ENCODE measurements at regions not wholly inside any gene's neighbourhood (a gene's known extent, or its start where the extent isn't known, plus 50 kb on each side); places are given as distances from the start of the nearest gene placed in this dataset.

DNA sequence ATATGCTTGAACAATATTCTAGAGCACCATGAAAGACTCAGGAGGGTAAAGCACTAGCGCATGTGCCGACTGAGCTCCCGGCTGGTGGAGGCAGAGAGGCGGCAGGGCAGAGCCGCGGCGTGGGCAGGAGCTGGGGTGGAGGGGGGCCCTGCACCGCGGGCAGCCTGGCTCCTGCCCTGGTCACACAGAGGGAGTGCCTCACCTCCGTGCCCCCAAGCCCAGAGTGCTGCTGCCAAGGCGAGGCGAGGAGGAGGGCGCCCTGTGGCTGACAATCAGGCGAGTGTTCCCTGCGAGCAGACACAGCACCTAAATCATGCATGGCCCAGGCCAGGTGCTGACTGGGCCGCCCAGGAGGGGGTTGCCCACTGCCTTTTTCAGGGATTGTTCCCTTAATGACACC lies 105.8 kb upstream of the TNRC6C start:
- peaks cover 5% of the 10 kb centered on the region for H3K4me1 Mint-ChIP-seq (ENCODE audit: low read depth)
- H3K27ac Mint-ChIP-seq, result no peak overlapping the region
- no peaks in the 10 kb centered on the region for H3K36me3 Mint-ChIP-seq (ENCODE audit: low read depth)
- H3K9me3 Mint-ChIP-seq, result no peaks in the 10 kb centered on the region
- no peak for DNase-seq (ENCODE audit: low spot score)
- no peak overlapping the region for H3K4me3 Mint-ChIP-seq (ENCODE audit: low read depth)
- no peaks in the 10 kb centered on the region for H3K27me3 Mint-ChIP-seq (ENCODE audit: low read depth)
- intact Hi-C loops (cut with micrococcal nuclease), result no loop called here

DNA sequence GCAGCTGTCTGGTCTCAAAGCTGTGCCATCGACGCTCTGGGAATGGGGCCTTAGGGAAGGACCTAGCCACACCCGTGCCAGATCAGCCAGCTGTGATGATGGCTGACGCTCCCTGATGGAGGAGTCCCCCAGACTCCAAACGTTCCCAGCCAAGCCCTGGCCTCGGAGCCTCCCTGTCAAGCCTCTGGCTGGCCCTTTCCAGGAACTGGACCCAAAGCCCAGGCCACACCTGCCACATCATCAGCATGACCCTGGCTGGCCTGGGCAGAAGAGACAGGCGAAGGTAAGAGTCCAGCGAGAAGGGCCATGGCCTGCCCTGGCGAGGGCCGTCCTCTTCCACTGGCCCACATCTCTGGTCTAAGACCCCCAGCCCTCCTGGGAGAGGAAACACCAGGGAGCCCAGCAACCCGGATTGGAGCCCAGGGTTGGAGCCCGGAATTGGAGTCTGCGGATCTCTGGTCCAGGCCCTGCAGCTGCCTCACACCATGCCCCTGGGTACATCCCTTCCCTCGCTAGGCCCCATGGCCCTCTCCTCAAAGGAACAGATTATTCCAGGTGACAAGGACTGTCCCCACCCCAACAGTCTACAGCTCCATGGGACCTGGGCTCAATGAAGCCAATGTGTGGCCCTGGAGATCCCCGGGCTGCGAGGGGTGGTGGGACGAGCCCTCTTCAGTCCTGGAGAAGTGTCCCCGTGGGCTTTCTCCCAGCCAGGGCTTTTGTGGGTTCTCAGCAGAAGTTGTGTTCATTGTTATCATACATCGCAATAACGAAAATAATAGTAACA lies 105.1 kb upstream of the TNRC6C start:
- Mint-ChIP-seq H3K4me1 (ENCODE audit: low read depth) (peaks cover 6% of the 10 kb centered on the region), H3K36me3 (ENCODE audit: low read depth) (no peaks in the 10 kb centered on the region), H3K27ac (no peak overlapping the region), H3K9me3 (no peaks in the 10 kb centered on the region), H3K4me3 (ENCODE audit: low read depth) (no peak overlapping the region), H3K27me3 (ENCODE audit: low read depth) (no peaks in the 10 kb centered on the region)
- intact Hi-C loops (cut with micrococcal nuclease), result no loop called here
- DNase-seq (ENCODE audit: low spot score), result no peak

DNA sequence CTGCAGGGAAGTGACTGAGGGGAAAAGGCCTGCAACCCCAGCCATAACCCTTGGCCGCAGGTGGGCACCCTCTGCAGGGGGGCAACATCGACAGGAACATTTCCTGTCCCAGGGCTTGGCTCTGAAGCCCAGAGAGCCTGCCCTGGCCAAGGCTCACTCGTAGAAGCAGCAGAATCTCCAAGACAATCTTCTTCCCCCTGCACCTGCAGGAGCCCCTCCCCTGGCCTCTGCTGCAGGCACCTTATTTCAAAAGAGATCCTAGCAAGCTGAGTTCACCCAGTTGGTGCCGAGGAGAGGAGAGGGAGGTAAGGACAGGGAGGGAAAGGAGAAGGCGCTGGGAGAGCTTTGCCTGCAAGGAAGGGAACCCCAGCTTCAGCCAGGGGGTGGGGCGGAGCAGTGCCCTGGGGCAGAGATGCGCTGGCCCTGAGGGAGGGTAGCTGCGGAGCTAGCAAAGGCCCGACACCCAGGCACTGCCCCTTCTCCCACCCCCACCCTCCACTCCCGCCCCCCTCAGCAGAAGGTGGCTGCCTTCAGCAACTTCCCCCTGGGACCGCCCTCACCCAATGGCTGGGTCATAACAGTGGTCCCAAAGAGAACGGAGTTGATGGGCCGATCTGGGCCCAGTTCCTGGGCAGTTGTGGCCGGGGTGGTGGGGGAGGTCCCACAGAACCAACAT lies 104.3 kb upstream of the TNRC6C start:
- no peaks in the 10 kb centered on the region for H3K9me3 Mint-ChIP-seq
- peaks cover 2% of the 10 kb centered on the region for H3K27me3 Mint-ChIP-seq (ENCODE audit: low read depth)
- no peaks in the 10 kb centered on the region for H3K36me3 Mint-ChIP-seq (ENCODE audit: low read depth)
- DNase-seq (ENCODE audit: low spot score), result no peak
- no peak overlapping the region for H3K27ac Mint-ChIP-seq
- H3K4me3 Mint-ChIP-seq (ENCODE audit: low read depth), result no peak overlapping the region
- intact Hi-C loops (cut with micrococcal nuclease), result no loop called here
- peaks cover 6% of the 10 kb centered on the region for H3K4me1 Mint-ChIP-seq (ENCODE audit: low read depth)

DNA sequence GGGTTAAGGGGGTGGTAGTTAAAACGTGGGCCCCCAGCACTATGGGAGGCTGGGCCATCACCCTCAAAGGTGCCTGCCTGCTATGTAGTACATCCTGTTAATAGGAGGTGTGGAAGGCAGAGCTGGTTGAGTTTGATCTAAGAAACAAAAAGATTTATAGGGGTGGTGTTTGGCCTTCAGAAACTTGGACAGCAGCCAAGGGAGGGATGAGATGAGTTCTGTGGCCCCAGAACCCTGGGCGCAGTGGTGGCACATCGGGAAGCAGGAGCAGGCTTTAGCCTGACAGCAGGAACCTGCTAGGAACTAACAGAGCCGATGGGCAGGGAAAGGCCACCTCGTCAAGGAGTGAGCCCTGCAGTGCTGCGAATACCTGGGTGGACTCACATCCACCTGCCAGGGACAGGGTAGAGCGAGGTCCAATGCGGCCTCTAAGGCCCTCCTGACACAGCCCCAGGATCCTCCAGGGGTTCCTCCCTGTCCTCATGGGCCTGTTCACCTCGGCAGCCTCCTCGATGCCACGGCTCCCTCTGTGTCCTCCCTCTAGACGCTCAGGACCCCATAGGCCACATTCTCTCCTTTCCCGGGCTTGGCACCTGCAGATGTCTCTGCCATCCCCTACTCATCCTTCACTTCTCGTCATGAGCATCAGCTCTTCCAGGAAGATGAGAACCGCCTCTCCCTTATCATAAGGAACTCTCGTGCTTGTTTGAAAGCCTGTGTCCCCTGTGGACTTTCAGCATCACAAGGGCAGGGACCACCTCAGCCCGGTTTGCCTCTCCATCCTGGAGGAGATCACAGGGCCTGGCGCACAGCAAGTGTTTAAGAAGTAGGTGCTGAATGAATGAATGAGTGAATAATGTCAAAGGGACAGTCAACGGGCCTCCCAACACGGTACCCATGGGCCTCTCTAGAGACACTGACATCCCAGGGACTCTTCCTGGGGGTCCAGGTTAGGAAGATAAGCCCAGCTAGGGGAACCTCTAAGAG lies 103.5 kb upstream of the TNRC6C start:
- Mint-ChIP-seq H3K4me1 (ENCODE audit: low read depth) (peaks cover 6% of the 10 kb centered on the region), H3K36me3 (ENCODE audit: low read depth) (no peaks in the 10 kb centered on the region), H3K27me3 (ENCODE audit: low read depth) (peaks cover 2% of the 10 kb centered on the region), H3K4me3 (ENCODE audit: low read depth) (no peak overlapping the region), H3K9me3 (no peaks in the 10 kb centered on the region), H3K27ac (no peak overlapping the region)
- DNase-seq (ENCODE audit: low spot score), result no peak
- intact Hi-C loops (cut with micrococcal nuclease), result no loop called here

DNA sequence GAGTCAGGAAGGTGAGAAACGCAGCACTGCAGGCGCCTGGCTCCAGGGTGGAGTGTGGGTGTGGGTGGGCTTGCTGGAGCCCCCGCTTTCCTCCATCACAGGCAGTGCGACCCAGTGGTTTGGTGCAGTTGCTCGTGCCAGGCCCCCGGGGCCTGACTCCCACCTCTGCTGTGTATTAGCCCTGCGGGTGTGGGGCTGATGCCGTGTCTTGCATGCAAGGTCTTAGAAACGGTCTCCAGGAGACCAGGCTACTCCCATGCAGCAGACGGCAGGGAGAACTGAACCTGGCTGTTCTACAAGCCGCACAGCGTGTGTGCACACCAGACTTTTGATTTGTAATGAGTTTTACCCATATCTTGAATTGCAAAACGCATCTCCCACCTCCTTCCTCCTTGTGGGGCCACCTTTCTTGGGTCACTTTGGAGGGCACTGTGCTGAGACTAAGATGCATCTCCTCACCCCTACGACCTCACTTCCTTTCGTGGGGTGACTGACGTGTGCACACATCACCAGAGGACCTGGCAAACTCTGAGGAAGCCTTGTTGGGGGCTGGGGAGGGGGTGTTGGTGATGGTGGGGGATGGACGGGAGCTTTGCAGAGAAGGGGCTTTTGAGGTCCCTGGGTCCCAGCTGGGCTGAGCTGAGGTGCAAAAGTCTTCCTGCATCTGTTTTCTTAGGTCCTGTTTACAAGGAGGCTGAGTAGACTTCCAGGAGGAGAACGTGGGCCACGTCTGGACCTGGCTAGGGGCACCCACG lies 101.8 kb upstream of the TNRC6C start:
- no peaks in the 10 kb centered on the region for H3K9me3 Mint-ChIP-seq
- peaks cover 6% of the 10 kb centered on the region for H3K4me1 Mint-ChIP-seq (ENCODE audit: low read depth)
- peaks cover 9% of the 10 kb centered on the region for H3K27me3 Mint-ChIP-seq (ENCODE audit: low read depth)
- intact Hi-C loops (cut with micrococcal nuclease), result no loop called here
- no peaks in the 10 kb centered on the region for H3K36me3 Mint-ChIP-seq (ENCODE audit: low read depth)
- no peak overlapping the region for H3K4me3 Mint-ChIP-seq (ENCODE audit: low read depth)
- DNase-seq (ENCODE audit: low spot score), result no peak
- no peak overlapping the region for H3K27ac Mint-ChIP-seq

DNA sequence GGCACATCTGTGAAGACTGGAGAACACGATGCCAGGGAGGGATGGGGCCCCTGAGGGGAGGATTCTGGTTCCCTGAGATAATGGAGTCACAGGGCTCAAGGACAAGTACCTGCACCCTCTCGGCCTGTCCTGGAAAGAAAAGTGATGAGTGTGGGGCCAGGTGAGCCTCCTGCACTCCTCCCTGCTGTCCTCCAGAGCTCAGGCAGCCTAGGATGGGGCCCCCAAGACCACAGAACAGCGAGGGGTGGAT lies 101.3 kb upstream of the TNRC6C start:
- Mint-ChIP-seq H3K27ac (no peak overlapping the region), H3K27me3 (ENCODE audit: low read depth) (peaks cover 10% of the 10 kb centered on the region), H3K9me3 (no peaks in the 10 kb centered on the region), H3K4me1 (ENCODE audit: low read depth) (peaks cover 6% of the 10 kb centered on the region), H3K36me3 (ENCODE audit: low read depth) (no peaks in the 10 kb centered on the region), H3K4me3 (ENCODE audit: low read depth) (no peak overlapping the region)
- intact Hi-C loops (cut with micrococcal nuclease), result no loop called here
- no peak for DNase-seq (ENCODE audit: low spot score)

DNA sequence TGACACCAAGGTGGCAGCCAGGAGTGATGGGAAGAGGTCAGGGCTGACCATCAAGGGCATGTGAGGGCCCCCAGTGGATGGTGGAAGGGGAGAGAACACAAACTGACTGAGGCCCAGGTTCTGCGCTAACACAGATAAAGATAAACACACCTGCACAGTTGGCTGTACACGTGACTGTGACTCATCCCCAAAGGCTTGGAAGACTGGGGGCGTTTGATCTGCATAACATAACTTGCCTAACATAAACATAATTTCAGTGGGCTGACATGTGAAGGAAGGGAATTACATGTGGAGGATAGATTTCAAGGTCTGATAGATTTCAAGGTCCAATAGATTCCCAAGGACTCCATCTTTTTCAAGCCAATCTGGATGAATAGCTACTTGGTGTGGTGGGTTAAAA lies 100.9 kb upstream of the TNRC6C start:
- no peaks in the 10 kb centered on the region for H3K9me3 Mint-ChIP-seq
- intact Hi-C loops (cut with micrococcal nuclease), result no loop called here
- no peak overlapping the region for H3K27ac Mint-ChIP-seq

DNA sequence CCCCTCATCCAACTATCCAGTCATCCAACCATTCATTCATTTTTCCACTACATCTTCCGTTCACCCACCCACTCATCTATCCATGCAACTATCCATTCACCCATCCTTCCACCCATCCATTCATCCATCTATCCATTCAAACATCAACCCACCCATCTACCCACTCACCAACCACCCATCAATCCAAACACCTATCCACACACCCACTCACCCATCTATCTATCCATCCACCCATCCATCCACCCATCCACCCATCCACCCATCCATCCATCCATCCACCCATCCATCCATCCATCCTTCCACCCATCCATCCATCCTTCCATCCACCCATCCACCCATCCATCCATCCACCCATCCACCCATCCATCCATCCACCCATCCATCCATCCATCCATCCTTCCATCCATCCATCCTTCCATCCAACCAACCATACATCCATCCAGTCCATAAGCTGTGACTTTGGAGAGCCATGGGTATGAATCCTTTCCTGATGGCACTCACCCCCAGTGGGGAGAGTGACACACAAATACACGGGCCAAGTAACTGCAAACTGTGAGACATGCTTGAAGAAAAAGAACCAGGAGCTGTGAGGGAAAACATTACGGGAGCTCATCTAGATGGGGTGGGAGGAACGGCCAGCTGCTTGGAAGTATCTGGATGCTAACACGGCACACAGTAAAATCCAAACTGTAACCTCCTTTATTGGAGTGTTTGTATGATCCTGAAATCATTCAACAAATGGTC lies 100.0 kb upstream of the TNRC6C start:
- intact Hi-C loops (cut with micrococcal nuclease), result no loop called here
- Mint-ChIP-seq H3K4me3 (ENCODE audit: low read depth) (no peak overlapping the region), H3K27me3 (ENCODE audit: low read depth) (peaks cover 12% of the 10 kb centered on the region), H3K4me1 (ENCODE audit: low read depth) (peaks cover 7% of the 10 kb centered on the region), H3K27ac (no peak overlapping the region), H3K36me3 (ENCODE audit: low read depth) (no peaks in the 10 kb centered on the region), H3K9me3 (no peaks in the 10 kb centered on the region)
- DNase-seq (ENCODE audit: low spot score), result no peak

More for the DNA sequence above, 100.9 kb upstream of the TNRC6C start:
- peaks cover 12% of the 10 kb centered on the region for H3K27me3 Mint-ChIP-seq (ENCODE audit: low read depth)
- H3K4me1 Mint-ChIP-seq (ENCODE audit: low read depth), result peaks cover 6% of the 10 kb centered on the region
- H3K4me3 Mint-ChIP-seq (ENCODE audit: low read depth), result no peak overlapping the region
- DNase-seq (ENCODE audit: low spot score), result no peak
- no peaks in the 10 kb centered on the region for H3K36me3 Mint-ChIP-seq (ENCODE audit: low read depth)

DNA sequence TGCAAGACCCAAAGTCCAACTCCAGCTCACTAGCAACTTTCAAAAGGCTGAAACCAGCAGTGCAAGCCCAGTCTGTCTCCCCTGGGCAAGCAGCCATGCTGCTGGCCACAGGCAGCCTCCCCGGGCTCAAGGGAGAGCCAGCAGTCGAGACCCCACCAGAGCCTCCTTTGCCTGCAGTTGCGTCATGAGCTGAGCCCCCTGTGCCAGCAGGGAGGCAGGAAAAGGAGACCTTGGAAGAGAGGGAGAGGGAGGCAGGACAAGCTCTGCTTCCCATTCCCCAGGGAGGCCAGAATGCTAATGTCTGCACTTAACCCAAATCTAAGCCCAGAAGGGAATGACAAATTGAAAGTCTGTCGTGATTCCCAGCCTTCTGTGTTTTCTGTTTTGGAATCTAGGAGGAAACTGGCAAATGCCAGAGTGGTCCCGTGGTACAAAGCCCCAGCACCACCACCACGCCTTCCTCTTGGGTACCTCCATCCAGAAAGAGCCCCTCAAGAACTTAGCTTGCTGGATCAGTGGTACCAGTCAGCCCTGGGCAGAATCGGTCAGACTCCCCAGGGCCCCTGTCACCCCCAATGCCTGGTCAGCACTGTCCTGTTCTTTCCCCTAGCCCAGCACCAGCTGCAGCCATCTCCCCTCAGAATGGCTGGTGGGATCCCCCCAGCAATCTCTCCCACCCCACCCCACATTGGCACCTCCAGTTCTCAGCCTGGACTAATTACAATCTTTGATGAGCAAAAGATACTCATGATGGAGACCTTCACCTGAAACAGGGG lies 99.3 kb upstream of the TNRC6C start:
- Mint-ChIP-seq H3K27ac (no peak overlapping the region), H3K27me3 (ENCODE audit: low read depth) (peaks cover 14% of the 10 kb centered on the region), H3K4me1 (ENCODE audit: low read depth) (peaks cover 9% of the 10 kb centered on the region), H3K4me3 (ENCODE audit: low read depth) (no peak overlapping the region), H3K36me3 (ENCODE audit: low read depth) (no peaks in the 10 kb centered on the region), H3K9me3 (no peaks in the 10 kb centered on the region)
- intact Hi-C loops (cut with micrococcal nuclease), result no loop called here
- DNase-seq (ENCODE audit: low spot score), result no peak

DNA sequence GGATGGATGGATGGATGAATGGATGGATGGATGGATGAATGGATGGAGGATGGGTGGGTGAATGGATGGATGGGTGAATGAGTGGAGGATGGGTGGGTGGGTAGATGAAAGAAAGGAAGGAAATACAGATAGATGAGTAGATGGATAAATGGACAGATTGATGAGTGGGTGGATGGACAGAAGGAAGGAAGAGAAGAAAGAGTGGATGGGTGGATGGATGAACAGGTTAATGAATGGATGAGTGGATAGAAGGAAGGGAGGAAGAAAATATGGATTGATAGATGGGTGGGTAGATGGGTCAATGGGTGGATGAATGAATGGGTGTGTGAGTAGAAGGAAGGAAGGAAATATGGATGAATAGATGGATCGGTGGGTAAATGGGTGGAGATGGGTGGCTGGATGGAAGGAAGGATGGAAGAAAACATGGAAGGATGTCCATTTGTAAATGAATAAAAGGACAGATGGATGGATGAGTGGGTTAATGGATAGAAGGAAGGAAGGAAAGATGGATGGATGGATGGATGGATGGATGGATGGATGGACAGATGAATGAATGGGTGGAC lies 97.3 kb upstream of the TNRC6C start:
- DNase-seq (ENCODE audit: low spot score), result no peak
- Mint-ChIP-seq H3K4me3 (ENCODE audit: low read depth) (no peak overlapping the region), H3K4me1 (ENCODE audit: low read depth) (peaks cover 9% of the 10 kb centered on the region), H3K27ac (no peak overlapping the region), H3K9me3 (no peaks in the 10 kb centered on the region), H3K27me3 (ENCODE audit: low read depth) (peaks cover 14% of the 10 kb centered on the region), H3K36me3 (ENCODE audit: low read depth) (no peaks in the 10 kb centered on the region)
- intact Hi-C loops (cut with micrococcal nuclease), result no loop called here

DNA sequence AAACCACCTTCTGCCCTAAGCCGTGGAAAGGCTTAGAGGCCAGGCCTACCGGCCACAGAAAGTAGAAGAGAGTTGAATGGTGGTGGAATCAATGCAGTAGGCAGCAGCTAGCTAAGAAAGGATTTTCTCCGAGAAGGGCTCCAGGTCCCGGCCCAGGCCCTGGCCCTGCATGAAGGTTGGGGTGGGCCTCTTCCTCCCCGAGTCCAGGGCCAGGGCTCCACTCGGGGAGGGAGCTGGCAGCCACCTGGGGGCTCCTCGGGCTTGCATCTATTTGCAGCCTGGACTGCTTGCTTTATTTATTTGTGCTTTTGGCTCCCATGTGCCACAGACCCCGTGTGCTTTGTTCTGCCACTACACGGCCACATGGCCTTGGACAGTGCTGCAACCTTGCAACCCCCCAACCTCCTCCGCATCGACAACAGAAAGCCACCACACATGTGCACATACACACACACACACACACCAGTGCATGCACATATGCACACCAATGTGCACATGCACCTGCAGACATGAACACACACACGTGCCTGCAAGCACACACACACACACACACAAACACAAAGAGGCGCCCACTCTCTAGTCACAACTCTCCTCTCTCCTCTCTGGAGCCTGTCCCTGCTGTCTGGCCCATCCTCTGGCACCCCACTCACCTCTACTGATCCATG lies 96.4 kb upstream of the TNRC6C start:
- no peaks in the 10 kb centered on the region for H3K9me3 Mint-ChIP-seq
- no peak overlapping the region for H3K27ac Mint-ChIP-seq
- no peak overlapping the region for H3K4me3 Mint-ChIP-seq (ENCODE audit: low read depth)
- H3K36me3 Mint-ChIP-seq (ENCODE audit: low read depth), result no peaks in the 10 kb centered on the region
- peaks cover 14% of the 10 kb centered on the region for H3K27me3 Mint-ChIP-seq (ENCODE audit: low read depth)
- intact Hi-C loops (cut with micrococcal nuclease), result no loop called here
- DNase-seq (ENCODE audit: low spot score), result no peak
- H3K4me1 Mint-ChIP-seq (ENCODE audit: low read depth), result peaks cover 9% of the 10 kb centered on the region

Data from activated T-helper 2 cell treated with anti-CD3 and anti-CD28 coated beads, Interferon-gamma antibody, Interleukin-2, Interleukin-4, amounts not matched to agents 10 μg/mL and 5 μg/mL and 100 μg/mL, durations not matched to agents 14 hours and 24 hours and 36 hours (primary cell).